NB4 (cell line): ENCODE measurements at regions not wholly inside any gene's neighbourhood (a gene's known extent, or its start where the extent isn't known, plus 50 kb on each side); places are given as distances from the start of the nearest gene placed in this dataset.

Source experiments
- DNase-seq: peaks from one replicate; pipeline ENCODE4 v3.0.0; 2010; ENCODE audit warnings: low read depth
- H3K4me3 ChIP-seq: one replicate; pipeline ENCODE4 v1.5.1; 2011; ENCODE audit warnings: mild to moderate bottlenecking, low read depth, low read length, moderate library complexity
- CTCF ChIP-seq: IDR thresholded peaks from one replicate; pipeline ENCODE4 v1.5.1; 2012; ENCODE audit warnings: low read depth, low read length
- MAX ChIP-seq: IDR thresholded peaks from 2 replicates; pipeline ENCODE4 v1.6.1; 2011; ENCODE audit warnings: low read depth, low read length
- MYC ChIP-seq: IDR thresholded peaks from 2 replicates; pipeline ENCODE4 v1.6.1; 2011; ENCODE audit warnings: low read depth, low read length
- POLR2A ChIP-seq: IDR thresholded peaks from 2 replicates; pipeline ENCODE4 v1.6.1; 2011; ENCODE audit warnings: mild to moderate bottlenecking; ENCODE audit not compliant: insufficient read length; ENCODE audit errors: extremely low read depth

GRCh38 chr15:93185796-93186195, 96.8 kb upstream of the RGMA start:
- TF ChIP-seq MYC (no peak), CTCF (no peak), POLR2A (no peak), MAX (no peak)
- H3K4me3 ChIP-seq: no peak overlapping the region
- DNase-seq: no peak

GRCh38 chr15:93182703-93183205, 93.7 kb upstream of the RGMA start:
- no peak for DNase-seq
- H3K4me3 ChIP-seq: no peak overlapping the region
- TF ChIP-seq MYC (no peak), CTCF (no peak), MAX (no peak), POLR2A (no peak)

GRCh38 chr15:93180656-93181055, 91.6 kb upstream of the RGMA start:
- H3K4me3 ChIP-seq: no peak overlapping the region
- TF ChIP-seq MAX (no peak), CTCF (no peak), MYC (no peak), POLR2A (no peak)
- DNase-seq: no peak

DNA sequence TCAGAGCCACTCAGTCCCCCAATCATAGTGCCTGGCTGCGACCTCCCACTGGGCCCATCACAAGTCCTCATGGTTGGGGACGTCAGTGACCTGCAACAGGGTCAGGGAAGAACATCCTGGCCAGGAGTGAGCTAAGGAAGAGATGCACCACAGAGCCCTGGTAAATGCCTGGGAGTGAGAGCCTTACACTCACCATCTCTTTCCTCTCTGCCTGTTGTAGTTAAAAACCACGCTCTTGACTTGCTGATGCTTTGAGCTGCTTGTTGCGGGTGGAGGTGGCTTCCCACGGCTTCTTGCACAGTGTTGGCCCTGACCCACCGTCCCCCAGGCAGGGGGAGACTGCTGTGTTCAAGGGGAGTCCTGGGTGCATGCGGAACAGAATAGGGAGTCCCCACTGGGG, 91.1 kb upstream of the RGMA start:
- TF ChIP-seq MAX (no peak), MYC (no peak), POLR2A (no peak), CTCF (no peak)
- no peak for DNase-seq
- H3K4me3 ChIP-seq: no peak overlapping the region

DNA sequence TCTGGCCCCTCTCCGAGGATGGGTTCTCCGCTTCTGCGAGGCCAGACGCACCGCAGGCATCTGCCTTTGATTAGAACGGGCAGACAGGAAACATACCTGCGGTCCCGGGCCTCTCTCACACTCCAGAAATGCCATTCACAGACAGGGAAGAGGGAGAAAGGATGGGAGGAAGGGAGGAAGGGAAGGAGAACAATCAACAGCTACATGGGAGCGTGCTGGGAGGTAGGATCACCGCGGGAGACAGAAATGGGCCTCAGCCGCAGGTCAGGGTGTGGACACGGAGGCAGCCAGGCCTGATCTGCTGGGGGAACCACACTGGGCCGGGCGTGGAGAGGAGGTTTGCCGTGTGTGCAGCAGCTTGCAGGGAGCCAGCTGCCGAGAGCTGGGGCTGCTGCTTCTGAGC, 90.7 kb upstream of the RGMA start:
- no peak overlapping the region for H3K4me3 ChIP-seq
- DNase-seq: no peak
- TF ChIP-seq MYC (no peak), POLR2A (no peak), MAX (no peak), CTCF (no peak)

DNA sequence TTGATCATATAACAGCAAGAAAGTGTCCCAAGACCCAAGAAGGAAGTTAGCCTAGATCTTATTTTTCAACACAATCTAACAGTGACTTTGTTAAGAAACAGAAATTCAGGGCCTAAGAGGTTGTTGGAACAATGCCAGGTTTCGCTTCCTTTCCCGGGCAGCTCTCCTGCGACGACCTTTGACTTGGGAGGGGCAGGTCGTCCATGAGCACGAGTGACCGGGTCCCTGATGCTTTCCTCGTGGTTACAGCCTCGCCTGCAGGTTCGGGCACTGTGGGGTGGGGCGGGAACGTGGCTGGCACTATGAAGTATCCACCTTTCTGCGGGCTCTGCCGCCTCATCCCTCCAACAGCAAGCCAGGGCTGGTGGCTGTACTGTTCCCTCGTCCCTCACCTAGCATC, 90.1 kb upstream of the RGMA start:
- TF ChIP-seq MYC: no peak
- TF ChIP-seq MAX: no peak
- no peak for TF ChIP-seq POLR2A
- no peak for TF ChIP-seq CTCF
- peak; percentile 79 for DNase-seq
- no peak overlapping the region for H3K4me3 ChIP-seq
